GM06990 (cell line): ENCODE measurements at regions not wholly inside any gene's neighbourhood (a gene's known extent, or its start where the extent isn't known, plus 50 kb on each side); places are given as distances from the start of the nearest gene placed in this dataset.

Source experiments
- DNase-seq: peaks from one replicate; pipeline ENCODE4 v3.0.0-alpha.2; 2011; ENCODE audit not compliant: insufficient read length; ENCODE audit errors: extremely low read depth
- H3K27me3 ChIP-seq: replicated peaks from 2 replicates; pipeline ENCODE4 v1.6.0; 2011; ENCODE audit warnings: low read length; ENCODE audit not compliant: control insufficient read depth, insufficient read depth
- H3K36me3 ChIP-seq: 2 replicates; pipeline ENCODE4 v1.5.1; 2011; ENCODE audit warnings: low read length; ENCODE audit not compliant: control insufficient read depth, insufficient read depth
- H3K4me3 ChIP-seq: replicated peaks from 2 replicates; pipeline ENCODE4 v1.5.1; 2011; ENCODE audit warnings: low read depth, mild to moderate bottlenecking, control low read depth, low read length
- CTCF ChIP-seq: IDR thresholded peaks from 2 replicates; pipeline ENCODE4 v1.5.1; 2011; ENCODE audit warnings: low read length, control low read depth, mild to moderate bottlenecking, inconsistent platforms; ENCODE audit not compliant: insufficient read depth, poor library complexity, severe bottlenecking

GRCh38 chr3:124043023-124043422 lies 51.1 kb upstream of the ROPN1 start:
- DNase-seq, result no peak
- H3K27me3 ChIP-seq, result peaks cover 1% of the 10 kb centered on the region

GRCh38 chr3:124044956-124045355 lies 53.0 kb upstream of the ROPN1 start:
- no peak for DNase-seq
- peaks cover 1% of the 10 kb centered on the region; the same call in 1 of the 2 replicates for H3K27me3 ChIP-seq
- no peaks in the 10 kb centered on the region for H3K36me3 ChIP-seq
- no peak overlapping the region for H3K4me3 ChIP-seq
- no peak for TF ChIP-seq CTCF

More at GRCh38 chr3:124043023-124043422, 51.1 kb upstream of the ROPN1 start:
- no peak overlapping the region for H3K4me3 ChIP-seq
- H3K36me3 ChIP-seq, result no peaks in the 10 kb centered on the region
- no peak for TF ChIP-seq CTCF

GRCh38 chr3:124048967-124049798 lies 57.3 kb upstream of the ROPN1 start:
- TF ChIP-seq CTCF, result no peak
- no peak for DNase-seq
- no peaks in the 10 kb centered on the region for H3K36me3 ChIP-seq
- H3K27me3 ChIP-seq, result no peaks in the 10 kb centered on the region; the same call in 1 of the 2 replicates
- H3K4me3 ChIP-seq, result no peak overlapping the region

GRCh38 chr3:124051636-124052035 lies 59.7 kb upstream of the ROPN1 start:
- H3K36me3 ChIP-seq, result no peaks in the 10 kb centered on the region
- H3K27me3 ChIP-seq, result no peaks in the 10 kb centered on the region; the same call in 1 of the 2 replicates
- DNase-seq, result no peak
- H3K4me3 ChIP-seq, result no peak overlapping the region
- no peak for TF ChIP-seq CTCF

GRCh38 chr3:124053871-124054270 lies 61.9 kb upstream of the ROPN1 start:
- peaks cover 3% of the 10 kb centered on the region for H3K27me3 ChIP-seq
- DNase-seq, result no peak
- no peaks in the 10 kb centered on the region for H3K36me3 ChIP-seq
- TF ChIP-seq CTCF, result no peak
- no peak overlapping the region for H3K4me3 ChIP-seq
